NCI-H128 (cell line): ENCODE measurements at regions not wholly inside any gene's neighbourhood (a gene's known extent, or its start where the extent isn't known, plus 50 kb on each side); places are given as distances from the start of the nearest gene placed in this dataset.
"Not testable (repeated sequence)": the region's sequence is repeated elsewhere in the genome, so short reads cannot be mapped to it uniquely, and the experiment has no call there.

Source experiments
- DNase-seq: peaks from one replicate; lab custom pipeline; 2025; ENCODE audit not compliant: unreplicated experiment; lab: John Stamatoyannopoulos, UW

DNA sequence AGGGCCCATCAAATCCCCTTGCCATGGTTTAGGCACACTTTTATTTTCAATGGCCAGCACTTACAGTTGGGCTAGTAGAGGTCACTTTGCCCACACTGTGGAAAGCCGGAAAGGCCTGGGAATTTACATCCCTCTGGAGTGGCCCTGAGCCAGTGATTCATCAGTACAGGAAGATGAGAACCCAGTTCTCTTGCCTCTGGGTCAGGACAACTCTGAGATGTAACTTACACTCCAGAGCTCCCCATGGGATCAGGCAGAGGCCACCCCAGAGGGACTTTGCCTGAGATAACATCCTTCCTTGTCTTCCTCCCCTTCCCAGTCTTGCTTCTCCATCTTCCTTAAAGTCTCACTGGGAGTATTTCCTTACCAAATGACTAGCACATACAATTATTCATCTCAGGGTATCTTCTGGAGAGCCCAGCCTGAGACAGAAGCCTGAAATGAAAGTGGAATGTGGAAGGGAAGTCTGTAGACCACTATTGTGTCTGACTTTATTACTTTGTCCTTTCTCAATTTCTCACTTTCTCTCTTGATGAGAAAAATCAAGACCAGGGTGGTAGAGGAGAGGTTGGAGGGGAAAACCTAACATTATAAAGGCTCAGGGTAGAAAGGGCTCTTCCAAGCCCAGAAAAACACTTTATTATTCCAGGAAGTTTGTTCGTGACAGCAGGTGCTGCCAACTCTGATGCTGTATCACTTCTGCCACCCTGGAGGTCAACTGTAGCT is 220.8 kb downstream of the ZNF621 start:
- no peak for DNase-seq

DNA sequence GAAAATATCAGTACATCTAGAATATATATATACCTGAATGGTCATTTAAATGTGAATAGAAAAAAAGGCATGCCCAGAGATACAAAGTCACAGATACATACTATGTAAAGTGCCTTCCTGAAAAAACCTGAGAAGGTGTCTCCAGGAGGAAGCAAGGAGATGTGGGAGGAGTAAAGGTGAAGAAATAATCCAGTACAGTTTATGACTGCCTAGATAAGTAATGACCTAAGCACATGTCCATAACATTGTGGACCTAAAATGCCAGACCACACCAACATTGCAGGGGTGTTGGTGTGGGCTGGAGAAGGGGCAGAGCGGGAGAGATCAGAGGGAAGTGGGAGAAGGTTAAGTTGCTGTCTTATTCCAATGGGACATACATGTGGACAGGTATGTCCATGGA is 226.9 kb downstream of the ZNF621 start:
- no peak for DNase-seq

DNA sequence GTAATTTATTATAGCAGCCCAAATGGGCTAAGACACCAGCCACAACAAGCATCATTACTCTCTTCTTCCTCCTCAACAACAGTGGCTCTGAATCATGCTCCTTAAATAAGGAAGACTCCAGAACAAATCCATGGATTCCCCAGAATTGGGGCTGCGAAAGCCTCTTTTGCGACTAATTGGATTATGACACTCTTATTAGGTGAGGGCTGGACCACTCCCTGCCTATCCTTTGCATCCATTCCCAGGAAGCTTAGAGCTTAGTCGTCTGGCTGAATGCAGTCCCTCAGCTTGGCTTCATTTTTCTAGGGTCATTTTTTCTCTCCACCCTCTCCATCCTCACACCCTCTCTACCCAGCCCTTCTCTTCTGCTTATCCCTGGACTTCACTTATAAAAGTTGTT is 227.7 kb downstream of the ZNF621 start:
- DNase-seq, result no peak

DNA sequence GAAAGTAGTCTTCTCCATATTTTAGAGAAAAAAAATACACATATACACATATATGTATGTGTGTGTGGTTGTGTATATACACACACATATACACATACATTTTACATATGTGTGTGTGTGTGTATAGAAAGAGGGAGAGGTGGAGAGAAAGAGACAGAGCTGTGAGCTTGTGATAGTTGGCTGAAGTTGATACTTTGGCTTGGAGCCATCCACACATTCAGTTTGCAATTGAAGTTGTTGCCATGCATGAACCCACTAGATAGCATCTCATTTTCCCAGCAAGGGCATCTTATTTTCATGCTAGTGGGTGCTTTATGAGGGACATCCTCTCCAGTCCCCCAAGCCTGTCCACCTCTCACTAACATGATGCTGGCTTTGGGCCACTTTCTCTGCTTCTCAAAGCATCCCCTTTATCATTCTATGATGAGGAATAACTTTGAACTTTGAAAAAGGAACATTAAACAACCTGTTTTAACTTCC is 228.6 kb downstream of the ZNF621 start:
- no peak for DNase-seq

DNA sequence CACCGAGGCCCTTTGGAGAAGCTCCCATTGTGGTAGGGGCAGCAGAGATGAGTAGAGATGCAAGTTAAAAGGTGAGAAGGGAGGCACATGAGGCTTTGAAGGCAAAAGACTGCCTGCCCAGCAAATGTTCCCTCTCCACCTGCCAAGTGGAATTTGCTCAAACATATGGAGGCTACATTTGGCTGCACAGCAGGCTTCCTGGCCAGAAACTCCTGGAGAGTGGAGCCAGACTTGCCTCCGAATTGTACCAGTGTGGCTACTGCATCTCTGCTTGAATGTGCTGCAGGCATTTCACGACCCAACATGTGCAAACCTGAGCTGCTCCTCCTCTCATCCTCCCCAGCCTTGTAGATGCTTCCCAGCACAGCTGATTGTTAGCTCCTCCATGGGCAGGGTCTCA is 229.2 kb downstream of the ZNF621 start:
- no peak for DNase-seq

- no peak for DNase-seq
These were observed 230.2 kb downstream of the ZNF621 start for GRCh38 chr3:40754994-40755393.

DNA sequence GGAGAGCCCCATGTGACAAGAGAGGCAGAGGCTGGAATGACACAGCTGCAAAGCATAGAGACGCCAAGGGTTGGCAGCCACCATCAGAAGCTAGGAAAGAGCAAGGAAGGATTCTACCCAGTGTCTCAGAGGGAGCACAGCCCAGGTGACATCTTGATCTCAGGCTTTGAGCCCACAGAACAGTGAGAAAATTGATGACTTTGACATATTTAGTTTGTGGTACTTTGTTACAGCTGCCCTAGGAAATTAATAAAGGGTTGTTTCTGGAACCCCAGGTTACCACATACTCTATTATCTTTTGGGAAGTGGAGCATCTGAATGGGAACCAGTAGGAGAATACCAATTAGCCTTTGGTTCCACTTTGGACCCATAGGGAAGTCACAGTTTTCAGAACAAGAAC is 231.7 kb downstream of the ZNF621 start:
- DNase-seq, result no peak

DNA sequence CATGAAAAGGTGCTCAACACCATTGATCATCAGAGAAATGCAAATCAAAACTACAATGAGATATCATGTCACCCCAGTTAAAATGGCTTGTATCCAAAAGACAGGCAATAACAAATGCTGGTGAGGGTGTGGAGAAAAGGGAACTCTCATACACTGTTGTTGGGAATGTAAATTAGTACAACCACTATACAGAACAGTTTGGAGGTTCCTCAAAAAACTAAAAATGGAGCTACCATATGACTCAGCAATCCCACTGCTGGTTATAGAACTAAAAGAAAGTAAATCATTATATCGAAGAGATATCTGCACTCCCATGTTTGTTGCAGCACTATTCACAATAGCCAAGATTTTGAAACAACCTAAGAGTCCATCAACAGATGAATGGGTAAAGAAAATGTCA is 238.0 kb downstream of the ZNF621 start:
- not testable (repeated sequence) for DNase-seq

GRCh38 chr3:40763807-40764206 is 239.0 kb downstream of the ZNF621 start:
- no peak for DNase-seq

DNA sequence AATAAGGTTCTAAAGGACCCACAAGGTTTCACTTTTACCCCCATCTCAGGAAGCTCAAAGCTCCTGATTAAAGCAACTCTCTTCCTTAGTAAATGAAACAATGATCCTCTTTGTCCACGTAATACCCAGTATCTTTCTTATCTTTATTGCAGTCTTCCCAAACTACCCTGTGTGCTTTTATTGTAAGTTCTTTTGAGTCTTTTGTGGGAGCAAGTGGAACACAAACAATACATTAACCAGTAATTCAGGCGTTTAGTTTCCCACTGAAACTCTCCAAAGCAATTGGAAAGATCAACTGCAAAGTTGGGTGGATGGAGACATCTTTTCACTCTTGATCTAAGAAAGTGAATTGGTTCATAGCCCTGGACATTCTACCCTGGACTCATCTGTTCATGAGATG is 240.0 kb downstream of the ZNF621 start:
- no peak for DNase-seq

DNA sequence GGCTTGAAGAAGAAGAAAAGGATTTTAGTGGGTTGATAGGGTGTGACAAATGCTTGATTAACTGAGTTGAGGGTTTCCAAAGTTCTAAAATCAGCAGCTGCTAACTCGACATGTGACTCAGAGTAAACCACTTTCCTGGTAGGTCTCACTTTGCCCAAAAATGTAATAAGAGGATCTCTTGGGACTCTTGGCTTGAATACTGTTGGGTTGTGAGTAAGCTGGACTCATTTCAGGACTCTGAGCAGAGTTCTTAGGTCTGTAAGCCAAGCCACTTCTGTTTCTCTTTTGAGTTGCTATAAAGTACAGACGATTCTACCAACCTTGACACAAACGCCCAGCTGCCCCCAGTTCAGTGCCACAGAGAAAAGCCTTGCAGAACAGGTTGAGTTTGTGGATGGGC is 241.1 kb downstream of the ZNF621 start:
- DNase-seq, result no peak

DNA sequence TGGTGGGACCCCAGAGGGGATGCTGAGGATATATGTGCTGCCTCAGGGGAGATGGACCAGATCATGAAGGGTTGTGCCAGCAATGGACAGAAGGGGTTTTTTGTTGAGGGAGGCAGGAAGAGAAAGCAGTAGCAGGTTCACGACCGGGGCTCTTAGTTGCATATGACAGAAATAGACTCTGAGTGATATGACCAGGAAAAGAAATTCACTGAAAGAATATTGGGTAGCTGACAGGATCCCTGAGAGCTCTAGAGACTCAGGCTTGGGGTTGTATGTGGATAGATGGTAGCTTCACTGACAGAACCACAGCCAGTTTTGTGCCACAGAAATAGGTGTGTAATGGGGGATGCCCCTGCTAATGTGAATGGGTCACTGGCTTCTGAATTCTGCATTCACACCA is 241.6 kb downstream of the ZNF621 start:
- no peak for DNase-seq

GRCh38 chr3:40768046-40768445 is 243.3 kb downstream of the ZNF621 start:
- no peak for DNase-seq

- no peak for DNase-seq
These were observed 243.8 kb downstream of the ZNF621 start for GRCh38 chr3:40768536-40768935.

GRCh38 chr3:40770061-40770460 is 245.3 kb downstream of the ZNF621 start:
- no peak for DNase-seq

DNA sequence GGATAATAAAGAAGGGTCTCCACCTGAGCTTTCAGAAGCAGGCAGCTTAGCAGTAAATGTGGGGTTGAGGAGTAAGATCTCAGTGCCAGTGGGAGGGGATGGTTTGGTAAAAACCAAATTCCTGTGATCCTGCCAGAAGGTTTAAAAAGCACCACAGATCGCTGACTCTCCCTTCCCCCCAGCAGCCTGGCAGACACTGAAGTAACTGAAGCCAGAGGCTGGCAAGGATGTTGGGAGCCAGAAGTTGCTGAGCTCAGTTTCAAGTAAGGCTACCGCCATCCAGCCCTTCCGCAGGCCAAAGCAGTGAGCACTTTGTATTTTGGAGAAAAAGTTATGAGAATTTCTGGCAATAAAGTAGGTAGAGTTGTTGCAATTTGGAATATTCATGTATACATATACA is 246.4 kb downstream of the ZNF621 start:
- DNase-seq, result no peak

DNA sequence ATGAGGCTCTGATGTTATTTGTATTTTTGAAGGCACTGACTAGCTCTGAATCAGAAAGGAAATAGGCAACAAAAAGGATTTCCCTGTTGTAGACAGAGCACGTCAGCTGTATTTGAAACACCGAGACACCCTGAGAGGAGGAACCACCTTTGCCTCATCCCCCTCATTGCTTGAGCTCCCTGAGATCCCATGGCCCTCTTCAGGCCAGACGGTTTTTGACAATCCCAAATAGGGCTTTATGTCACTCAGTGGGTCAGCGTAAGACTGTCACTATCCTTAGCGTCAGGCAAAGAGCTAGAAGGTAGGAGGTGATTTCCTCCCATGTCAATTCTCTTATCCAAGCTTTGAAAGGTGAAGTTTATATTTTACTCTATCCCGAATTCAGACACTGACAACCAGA is 254.3 kb downstream of the ZNF621 start:
- no peak for DNase-seq

DNA sequence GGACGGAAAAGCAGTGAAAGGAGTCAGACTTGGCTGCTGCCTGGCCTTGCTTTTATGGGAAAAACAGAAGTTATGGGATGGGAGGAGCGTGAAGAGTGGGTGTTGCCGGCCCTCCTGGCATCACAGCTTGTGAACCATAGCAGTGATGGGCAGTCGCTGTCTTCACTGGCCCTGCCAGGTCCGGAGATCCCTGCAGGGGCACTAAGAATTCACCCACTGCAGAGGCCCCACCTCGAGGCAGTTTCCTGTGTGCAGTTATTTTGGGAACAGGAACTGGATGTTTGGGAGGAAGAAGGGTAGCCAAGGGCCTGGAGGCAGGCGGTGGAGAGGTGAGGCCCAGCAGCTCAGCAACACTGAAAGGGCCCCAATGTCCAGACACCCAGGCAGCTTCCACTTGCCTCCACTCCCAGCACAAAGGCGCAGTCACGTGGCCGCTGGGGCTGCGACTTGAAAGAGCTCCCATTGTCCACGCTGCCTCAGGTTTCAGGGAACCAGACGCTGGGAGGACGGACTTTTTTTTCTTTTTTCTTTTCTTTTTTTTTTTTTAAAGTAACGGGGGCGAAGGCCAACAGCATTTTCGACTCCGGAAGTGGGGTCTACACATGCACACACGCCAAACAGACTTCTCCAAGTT is 255.6 kb downstream of the ZNF621 start:
- DNase-seq, result no peak

DNA sequence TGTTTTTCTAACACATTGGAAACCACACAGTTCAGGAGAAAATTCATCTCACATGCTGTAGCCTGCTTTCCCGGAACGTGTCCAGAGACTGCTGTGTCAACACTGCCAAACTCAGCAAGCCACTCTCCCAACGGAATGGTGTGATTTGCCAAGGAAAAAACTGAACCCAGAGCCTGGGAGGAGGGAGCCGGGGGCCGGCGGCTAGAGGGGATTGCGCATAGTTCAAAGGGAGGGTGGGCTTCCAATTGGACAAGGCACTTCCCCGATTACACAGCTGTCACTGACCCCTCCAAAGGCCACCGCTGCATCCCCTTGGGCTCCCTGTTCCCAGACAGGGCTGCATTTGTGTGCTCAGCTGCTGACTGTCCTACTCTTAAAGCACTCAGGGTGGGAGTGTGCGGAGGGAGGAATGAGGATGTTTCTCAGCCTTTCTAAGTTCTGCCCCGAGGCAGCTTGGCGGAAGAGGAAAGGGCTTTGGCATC is 256.2 kb downstream of the ZNF621 start:
- DNase-seq, result no peak

DNA sequence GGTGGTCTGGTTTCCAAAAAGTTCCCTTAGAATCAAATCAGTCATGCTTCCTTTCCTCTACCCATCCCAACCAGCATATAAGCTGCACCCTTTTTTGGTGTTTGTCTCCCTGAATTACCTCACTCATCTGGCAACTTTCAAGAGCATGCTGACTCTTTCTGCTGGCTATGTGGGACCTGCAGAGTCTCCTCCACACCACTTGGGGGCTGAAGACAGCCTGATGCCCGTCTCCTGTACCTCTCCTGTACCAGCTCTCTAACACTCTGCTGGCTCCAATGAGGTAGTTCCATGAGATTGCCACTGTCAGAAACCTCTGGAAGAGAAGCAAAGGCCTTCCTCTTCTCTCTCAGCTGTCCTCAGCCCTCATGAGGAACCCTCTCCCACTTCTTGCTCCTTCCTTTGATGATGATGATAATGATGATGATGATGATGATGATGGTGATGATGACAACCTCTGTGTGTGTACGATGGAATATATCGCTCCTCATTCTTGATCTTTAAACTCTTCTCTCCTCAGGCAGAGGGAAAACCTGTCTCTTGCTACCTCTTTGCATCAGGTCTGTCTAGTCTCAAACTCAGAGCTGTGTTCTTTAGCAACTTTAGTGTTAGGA is 257.5 kb downstream of the ZNF621 start:
- DNase-seq, result no peak

- DNase-seq, result no peak
These were observed 266.0 kb downstream of the ZNF621 start for GRCh38 chr3:40790746-40791145.

GRCh38 chr3:40793730-40794129 is 269.0 kb downstream of the ZNF621 start:
- no peak for DNase-seq
